ENCODE measurements at regions not wholly inside any gene's neighbourhood (a gene's known extent, or its start where the extent isn't known, plus 50 kb on each side); places are given as distances from the start of the nearest gene placed in this dataset.

DNA sequence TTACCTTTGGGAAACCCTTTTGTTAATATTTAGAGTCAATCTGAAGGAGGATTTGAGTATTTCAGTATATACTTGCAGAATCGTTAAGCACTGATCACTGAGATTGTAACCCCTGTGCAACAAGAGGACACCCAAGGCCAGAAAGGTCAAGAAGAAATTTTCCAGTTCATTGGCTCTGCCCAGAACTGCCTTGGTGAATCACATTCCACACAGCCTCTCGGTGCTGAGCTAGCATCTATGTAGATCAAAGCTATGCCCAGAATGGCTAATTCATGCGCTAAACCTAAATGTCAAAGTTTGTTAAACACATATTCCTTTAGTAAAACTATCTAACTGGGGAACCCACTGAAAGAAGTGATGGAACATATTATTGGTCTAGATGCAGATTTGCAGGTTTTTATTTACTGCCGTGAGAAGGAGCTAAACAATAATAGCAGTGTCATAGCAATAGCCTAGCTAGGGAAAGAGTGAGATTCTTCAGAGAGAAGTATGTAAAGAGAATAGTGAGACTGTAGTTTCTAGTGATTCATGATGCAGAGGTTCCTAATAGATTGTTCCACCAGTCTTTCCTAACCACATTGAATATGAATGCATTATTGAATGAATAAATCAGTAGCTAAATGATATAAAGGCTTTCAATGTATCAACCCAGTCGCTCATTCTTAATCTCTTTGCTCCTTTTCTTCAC, 423.2 kb upstream of the CRIM1 start:
- no TSS peak for BruUV-seq (replicated peaks)
- CTCF ChIA-PET: no interaction called here
- Histone ChIP-seq H3K4me1 (ENCODE audit: insufficient read depth, low read length, poor library complexity, severe bottlenecking) (no peaks in the 10 kb centered on the region), H3K9me3 (ENCODE audit: low read depth, low read length, poor library complexity, severe bottlenecking) (no peaks in the 10 kb centered on the region), H3K4me3 (ENCODE audit: low read depth, low read length, poor library complexity, severe bottlenecking) (no peak overlapping the region), H3K27ac (ENCODE audit: low read depth, low read length, poor library complexity, severe bottlenecking) (no peak overlapping the region), H3K36me3 (ENCODE audit: insufficient read depth, low read length, poor library complexity, severe bottlenecking) (no peaks in the 10 kb centered on the region), H3K27me3 (replicated peaks; ENCODE audit: insufficient read depth, low read depth, low read length, poor library complexity) (no peaks in the 10 kb centered on the region)
- intact Hi-C loops (cut with micrococcal nuclease; ENCODE audit: unreplicated experiment): no loop called here
- no peak for DNase-seq (ENCODE audit: low spot score)
- POLR2A ChIA-PET (ENCODE audit: low non-redundant PET): no interaction called here
- TF ChIP-seq EZH2 (IDR thresholded peaks at IDR 0.05; ENCODE audit: borderline replicate concordance, low read depth, low read length, poor library complexity, severe bottlenecking): no peak
- no peak for TF ChIP-seq CTCF (conservative IDR thresholded peaks at IDR 0.05; ENCODE audit: low read depth, low read length)

DNA sequence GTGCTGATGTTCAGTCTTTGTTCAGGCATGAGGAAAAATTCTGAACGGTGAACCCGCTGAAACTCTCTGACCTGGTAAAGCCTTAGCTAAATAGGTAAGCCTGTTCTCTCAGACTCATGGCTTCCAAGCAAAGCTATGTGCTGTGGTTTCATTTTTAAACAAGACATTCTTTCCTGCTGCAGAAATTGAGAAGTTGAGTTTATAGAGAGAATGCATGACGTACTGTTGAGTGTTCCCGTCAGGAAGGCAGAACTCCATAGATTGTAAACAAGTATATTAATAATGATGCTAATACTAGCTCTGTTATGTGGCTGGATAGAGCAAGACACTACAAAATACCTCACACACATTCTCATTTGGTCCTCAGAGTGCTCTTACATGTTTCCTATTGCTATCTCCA, 424.0 kb upstream of the CRIM1 start:
- BruUV-seq (replicated peaks): no TSS peak
- no peak overlapping the region for H3K27ac ChIP-seq (ENCODE audit: low read depth, low read length, poor library complexity, severe bottlenecking)
- no peak for DNase-seq (ENCODE audit: low spot score)
- no peaks in the 10 kb centered on the region for H3K27me3 ChIP-seq (replicated peaks; ENCODE audit: insufficient read depth, low read depth, low read length, poor library complexity)
- CTCF ChIA-PET: no interaction called here
- H3K4me1 ChIP-seq (ENCODE audit: insufficient read depth, low read length, poor library complexity, severe bottlenecking): no peaks in the 10 kb centered on the region
- no peaks in the 10 kb centered on the region for H3K36me3 ChIP-seq (ENCODE audit: insufficient read depth, low read length, poor library complexity, severe bottlenecking)
- no peak overlapping the region for H3K4me3 ChIP-seq (ENCODE audit: low read depth, low read length, poor library complexity, severe bottlenecking)
- POLR2A ChIA-PET (ENCODE audit: low non-redundant PET): no interaction called here
- intact Hi-C loops (cut with micrococcal nuclease; ENCODE audit: unreplicated experiment): no loop called here
- TF ChIP-seq CTCF (conservative IDR thresholded peaks at IDR 0.05; ENCODE audit: low read depth, low read length): no peak
- no peak for TF ChIP-seq EZH2 (IDR thresholded peaks at IDR 0.05; ENCODE audit: borderline replicate concordance, low read depth, low read length, poor library complexity, severe bottlenecking)
- H3K9me3 ChIP-seq (ENCODE audit: low read depth, low read length, poor library complexity, severe bottlenecking): no peaks in the 10 kb centered on the region

DNA sequence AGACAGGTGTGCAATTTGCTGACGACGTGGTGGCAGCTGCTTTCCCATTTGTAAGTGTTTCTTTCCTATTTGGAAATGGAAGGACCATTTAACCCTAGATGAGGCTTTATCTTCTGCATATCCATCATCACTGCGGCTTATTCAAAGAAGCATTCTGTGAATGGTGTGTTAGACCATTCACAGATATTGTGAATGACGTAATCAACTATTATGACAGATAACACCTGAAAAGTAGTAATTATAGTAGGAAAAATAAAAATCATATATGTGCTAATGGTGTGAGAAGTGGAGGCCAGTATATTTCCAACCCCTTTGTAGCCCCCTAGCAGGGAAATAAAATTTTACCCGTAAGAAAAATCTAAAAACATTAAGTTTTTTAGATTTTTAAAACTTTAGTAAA, 424.5 kb upstream of the CRIM1 start:
- Histone ChIP-seq H3K36me3 (ENCODE audit: insufficient read depth, low read length, poor library complexity, severe bottlenecking) (no peaks in the 10 kb centered on the region), H3K27ac (ENCODE audit: low read depth, low read length, poor library complexity, severe bottlenecking) (no peak overlapping the region), H3K9me3 (ENCODE audit: low read depth, low read length, poor library complexity, severe bottlenecking) (no peaks in the 10 kb centered on the region), H3K4me3 (ENCODE audit: low read depth, low read length, poor library complexity, severe bottlenecking) (no peak overlapping the region), H3K27me3 (replicated peaks; ENCODE audit: insufficient read depth, low read depth, low read length, poor library complexity) (no peaks in the 10 kb centered on the region), H3K4me1 (ENCODE audit: insufficient read depth, low read length, poor library complexity, severe bottlenecking) (no peaks in the 10 kb centered on the region)
- no TSS peak for BruUV-seq (replicated peaks)
- no peak for TF ChIP-seq CTCF (conservative IDR thresholded peaks at IDR 0.05; ENCODE audit: low read depth, low read length)
- no peak for TF ChIP-seq EZH2 (IDR thresholded peaks at IDR 0.05; ENCODE audit: borderline replicate concordance, low read depth, low read length, poor library complexity, severe bottlenecking)
- DNase-seq (ENCODE audit: low spot score): no peak
- ChIA-PET CTCF (no interaction called here), POLR2A (ENCODE audit: low non-redundant PET) (no interaction called here)
- intact Hi-C loops (cut with micrococcal nuclease; ENCODE audit: unreplicated experiment): no loop called here
